ENCODE measurements at regions not wholly inside any gene's neighbourhood (a gene's known extent, or its start where the extent isn't known, plus 50 kb on each side); places are given as distances from the start of the nearest gene placed in this dataset.

- H3K4me2 ChIP-seq (ENCODE audit: control insufficient read depth, extremely low read depth, insufficient read depth, low read depth, low read length): no peak overlapping the region
- no peak for FAIRE-seq
- TF ChIP-seq EZH2 (IDR thresholded peaks at IDR 0.05; ENCODE audit: low read length): no peak
- TF ChIP-seq CTCF (optimal IDR thresholded peaks at IDR 0.05 in 1 of 3, IDR thresholded peaks at IDR 0.05 in 1 of 3, conservative IDR thresholded peaks at IDR 0.05 in 1 of 3; ENCODE audit: extremely low read depth in 1 of 3, insufficient read depth in 2 of 3, low read length in 3 of 3): no peak
Observed at GRCh38 chr6:163782436-163783003, 368.0 kb downstream of the QKI start.

DNA sequence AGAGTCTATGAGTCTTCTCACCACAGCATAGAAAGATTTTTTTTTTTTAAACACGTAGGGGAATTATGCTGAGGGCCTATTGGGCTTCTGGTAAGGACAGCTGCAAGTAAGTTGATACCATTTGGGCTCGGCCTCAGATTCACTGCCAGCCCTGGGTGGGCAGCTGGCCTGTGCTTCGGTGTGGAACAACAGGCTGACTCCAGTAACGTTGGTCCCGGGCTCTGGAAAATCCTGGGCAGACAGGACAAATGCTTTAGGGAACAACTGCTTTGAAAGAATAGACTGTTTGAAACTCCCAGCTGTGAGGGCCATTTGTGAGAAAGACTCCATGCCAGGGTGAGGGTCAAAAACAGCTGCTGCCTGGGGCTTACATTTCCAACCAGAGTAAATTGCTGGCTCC is 366.5 kb downstream of the QKI start:
- dilution Hi-C loops (cut with MboI; ENCODE audit: extremely low pct_ligation_motif_present, low sequenced_read_pairs): no loop called here
- H3K9ac ChIP-seq (ENCODE audit: control insufficient read depth, extremely low read depth, insufficient read depth, low read length): no peak overlapping the region
- H3K27me3 ChIP-seq (ENCODE audit: control insufficient read depth, extremely low read depth, insufficient read depth, low read length): no peaks in the 10 kb centered on the region
- DNase-seq (ENCODE audit: low read depth, low spot score) (no peak), FAIRE-seq (no peak)
- TF ChIP-seq CTCF (optimal IDR thresholded peaks at IDR 0.05 in 1 of 3, IDR thresholded peaks at IDR 0.05 in 1 of 3, conservative IDR thresholded peaks at IDR 0.05 in 1 of 3; ENCODE audit: extremely low read depth in 1 of 3, insufficient read depth in 2 of 3, low read length in 3 of 3) (no peak), EZH2 (IDR thresholded peaks at IDR 0.05; ENCODE audit: low read length) (no peak)
- no peak overlapping the region for H3K4me2 ChIP-seq (ENCODE audit: control insufficient read depth, extremely low read depth, insufficient read depth, low read depth, low read length)
- peaks cover 3% of the 10 kb centered on the region for H3K4me1 ChIP-seq (ENCODE audit: control insufficient read depth, extremely low read depth, insufficient read depth, low read length)
- no peak overlapping the region for H2AFZ ChIP-seq (ENCODE audit: control insufficient read depth, low read length)
- no peak overlapping the region for H3K27ac ChIP-seq (ENCODE audit: control insufficient read depth, insufficient read depth, low read length)
- no peaks in the 10 kb centered on the region for H3K9me1 ChIP-seq (ENCODE audit: control insufficient read depth, extremely low read depth, insufficient read depth, low read length)
- H3K9me3 ChIP-seq (ENCODE audit: control insufficient read depth, low read depth, low read length): no peaks in the 10 kb centered on the region
- no peaks in the 10 kb centered on the region for H4K20me1 ChIP-seq (ENCODE audit: control insufficient read depth, extremely low read depth, insufficient read depth, low read length)
- H3K4me3 ChIP-seq (ENCODE audit: control insufficient read depth in 2 of 3, extremely low read depth in 1 of 3, insufficient read depth in 2 of 3, low read depth in 1 of 3, low read length in 3 of 3): no peak overlapping the region
- no peaks in the 10 kb centered on the region for H3K79me2 ChIP-seq (ENCODE audit: control insufficient read depth, insufficient read depth, low read length)
- H3K36me3 ChIP-seq (ENCODE audit: control insufficient read depth in 2 of 2, extremely low read depth in 1 of 2, insufficient read depth in 2 of 2, low read length in 2 of 2): no peaks in the 10 kb centered on the region

More at GRCh38 chr6:163782436-163783003, 368.0 kb downstream of the QKI start:
- H3K9ac ChIP-seq (ENCODE audit: control insufficient read depth, extremely low read depth, insufficient read depth, low read length): no peak overlapping the region
- no peaks in the 10 kb centered on the region for H3K36me3 ChIP-seq (ENCODE audit: control insufficient read depth in 2 of 2, extremely low read depth in 1 of 2, insufficient read depth in 2 of 2, low read length in 2 of 2)
- no peaks in the 10 kb centered on the region for H4K20me1 ChIP-seq (ENCODE audit: control insufficient read depth, extremely low read depth, insufficient read depth, low read length)
- H3K27ac ChIP-seq (ENCODE audit: control insufficient read depth, insufficient read depth, low read length): no peak overlapping the region
- no peaks in the 10 kb centered on the region for H3K27me3 ChIP-seq (ENCODE audit: control insufficient read depth, extremely low read depth, insufficient read depth, low read length)
- no peak overlapping the region for H3K4me3 ChIP-seq (ENCODE audit: control insufficient read depth in 2 of 3, extremely low read depth in 1 of 3, insufficient read depth in 2 of 3, low read depth in 1 of 3, low read length in 3 of 3)
- no peak overlapping the region for H2AFZ ChIP-seq (ENCODE audit: control insufficient read depth, low read length)
- H3K9me1 ChIP-seq (ENCODE audit: control insufficient read depth, extremely low read depth, insufficient read depth, low read length): no peaks in the 10 kb centered on the region
- no peaks in the 10 kb centered on the region for H3K9me3 ChIP-seq (ENCODE audit: control insufficient read depth, low read depth, low read length)
- H3K79me2 ChIP-seq (ENCODE audit: control insufficient read depth, insufficient read depth, low read length): no peaks in the 10 kb centered on the region
- peaks cover 3% of the 10 kb centered on the region for H3K4me1 ChIP-seq (ENCODE audit: control insufficient read depth, extremely low read depth, insufficient read depth, low read length)
- dilution Hi-C loops (cut with MboI; ENCODE audit: extremely low pct_ligation_motif_present, low sequenced_read_pairs): no loop called here
- no peak for DNase-seq (ENCODE audit: low read depth, low spot score)

All from keratinocyte (primary cell).